Upper lobe of left lung (tissue), 4 donors: ENCODE measurements at regions not wholly inside any gene's neighbourhood (a gene's known extent, or its start where the extent isn't known, plus 50 kb on each side); places are given as distances from the start of the nearest gene placed in this dataset.

Experiments used
- POLR2A ChIP-seq, 4 donors: fragments of 450-650 bp; IDR thresholded peaks; one replicate each; pipeline ENCODE4 v1.5.1; 2016 to 2017; ENCODE audit warnings: antibody characterized with exemption in 4 of 4, mild to moderate bottlenecking in 2 of 4
- POLR2AphosphoS5 ChIP-seq, 2 donors: sonication (generic); formaldehyde crosslinking; IDR thresholded peaks; one replicate each; pipeline ENCODE4 v1.5.1; 2017; ENCODE audit warnings: antibody characterized with exemption in 2 of 2
- TF ChIP-seq, protein P1 (sequence below), 6 experiments: fragments of 450-650 bp in 4 of 6; fragments of 200-600 bp in 2 of 6; sonication (generic) in 2 of 6; IDR thresholded peaks; one replicate each; pipeline ENCODE4 v1.5.1; 2016 to 2019; ENCODE audit warnings: antibody characterized with exemption in 6 of 6

- TF ChIP-seq, protein P1, sequence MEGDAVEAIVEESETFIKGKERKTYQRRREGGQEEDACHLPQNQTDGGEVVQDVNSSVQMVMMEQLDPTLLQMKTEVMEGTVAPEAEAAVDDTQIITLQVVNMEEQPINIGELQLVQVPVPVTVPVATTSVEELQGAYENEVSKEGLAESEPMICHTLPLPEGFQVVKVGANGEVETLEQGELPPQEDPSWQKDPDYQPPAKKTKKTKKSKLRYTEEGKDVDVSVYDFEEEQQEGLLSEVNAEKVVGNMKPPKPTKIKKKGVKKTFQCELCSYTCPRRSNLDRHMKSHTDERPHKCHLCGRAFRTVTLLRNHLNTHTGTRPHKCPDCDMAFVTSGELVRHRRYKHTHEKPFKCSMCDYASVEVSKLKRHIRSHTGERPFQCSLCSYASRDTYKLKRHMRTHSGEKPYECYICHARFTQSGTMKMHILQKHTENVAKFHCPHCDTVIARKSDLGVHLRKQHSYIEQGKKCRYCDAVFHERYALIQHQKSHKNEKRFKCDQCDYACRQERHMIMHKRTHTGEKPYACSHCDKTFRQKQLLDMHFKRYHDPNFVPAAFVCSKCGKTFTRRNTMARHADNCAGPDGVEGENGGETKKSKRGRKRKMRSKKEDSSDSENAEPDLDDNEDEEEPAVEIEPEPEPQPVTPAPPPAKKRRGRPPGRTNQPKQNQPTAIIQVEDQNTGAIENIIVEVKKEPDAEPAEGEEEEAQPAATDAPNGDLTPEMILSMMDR (IDR thresholded peaks at IDR 0.05), result no peak
- TF ChIP-seq POLR2A (IDR thresholded peaks at IDR 0.05), result no peak
- TF ChIP-seq POLR2AphosphoS5 (IDR thresholded peaks at IDR 0.05), result no peak
These were observed 99.4 kb upstream of the SLC1A4 start for GRCh38 chr2:64889803-64890202.
